ENCODE measurements at regions not wholly inside any gene's neighbourhood (a gene's known extent, or its start where the extent isn't known, plus 50 kb on each side); places are given as distances from the start of the nearest gene placed in this dataset.

DNA sequence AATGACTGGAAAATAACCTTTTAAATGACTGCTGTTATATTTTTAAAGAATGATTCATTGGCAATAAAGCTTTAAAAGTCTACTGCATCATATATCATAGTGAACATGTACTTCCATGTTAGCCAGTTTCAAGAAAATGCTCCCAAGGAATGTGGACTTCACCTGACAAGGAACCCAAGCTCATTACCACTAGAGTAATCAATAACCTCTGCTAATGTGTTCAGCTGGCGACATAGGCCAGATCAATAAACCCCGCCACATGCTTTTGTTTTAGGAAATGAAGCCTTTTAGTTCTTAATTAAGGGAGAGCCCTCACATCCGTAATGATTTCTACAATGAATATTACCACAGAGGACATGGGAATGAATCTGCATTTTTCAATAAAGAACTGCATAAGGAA is 1219.9 kb upstream of the CNTN5 start:
- no peak for FAIRE-seq

DNA sequence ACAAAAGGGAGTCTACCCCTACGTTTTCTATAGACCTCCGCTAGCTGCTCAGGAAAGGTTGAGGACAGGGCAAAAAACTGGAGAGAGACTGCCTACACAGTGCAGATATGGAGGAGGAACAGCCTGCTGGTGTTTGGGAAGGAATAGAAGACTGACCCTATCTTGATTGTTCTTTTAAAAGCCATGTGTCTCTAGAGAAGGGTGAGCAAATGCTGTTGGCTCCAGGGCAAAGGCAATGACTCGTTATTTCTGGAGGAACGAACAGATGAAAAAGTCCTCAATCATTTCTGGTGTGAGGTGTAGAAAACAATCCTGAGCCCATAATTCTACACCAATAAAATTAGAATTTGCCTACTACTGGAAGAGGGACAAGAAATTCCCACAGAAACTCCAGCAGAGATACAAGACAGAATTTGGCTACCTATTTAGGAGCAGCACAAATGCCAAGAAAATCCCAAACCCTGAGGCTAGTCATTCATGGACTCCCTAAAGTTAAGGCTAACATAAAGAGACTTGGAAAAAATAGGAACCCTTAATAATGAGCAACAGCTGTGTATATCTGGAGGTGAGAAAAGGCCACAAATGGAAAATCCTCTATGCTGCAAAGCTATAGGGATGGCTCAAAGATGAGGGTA is 1206.3 kb upstream of the CNTN5 start:
- no peak for FAIRE-seq

DNA sequence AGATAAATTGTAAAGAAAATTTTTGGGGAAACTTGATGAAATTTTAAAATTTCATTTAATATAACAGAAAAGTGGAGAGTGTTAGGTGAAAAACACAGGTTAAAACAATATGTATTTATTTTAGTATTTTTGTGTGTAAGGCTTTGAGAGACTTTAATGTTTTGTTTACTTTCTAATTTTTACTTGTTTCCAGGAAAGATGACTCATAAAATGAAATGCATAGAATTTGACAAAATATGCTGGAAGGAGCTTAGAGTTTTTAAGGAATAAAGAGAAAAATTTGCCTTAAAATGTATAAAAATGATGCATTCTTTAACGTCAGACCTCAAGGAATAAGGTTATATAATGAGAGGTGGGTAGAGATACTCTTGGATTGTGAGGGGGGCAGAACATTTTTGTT is 1205.1 kb upstream of the CNTN5 start:
- FAIRE-seq, result no peak

DNA sequence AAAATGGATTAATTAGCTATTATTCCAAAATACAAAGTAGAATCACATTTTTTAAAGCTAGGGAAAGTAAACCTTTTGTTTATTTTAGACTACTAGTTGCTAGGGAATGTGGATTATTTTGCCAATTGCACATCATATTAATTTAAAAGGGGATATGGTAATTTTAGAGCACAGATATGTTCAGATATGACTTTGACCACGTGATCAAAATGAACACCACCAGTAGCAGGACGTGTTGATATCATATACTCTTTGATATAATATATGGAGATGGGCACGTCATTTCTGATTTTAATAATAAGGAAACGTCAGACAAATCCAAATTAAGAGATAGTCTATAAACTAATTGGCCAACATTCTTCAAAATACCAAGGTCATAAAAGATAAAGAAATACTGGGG is 1188.3 kb upstream of the CNTN5 start:
- no peak for FAIRE-seq

DNA sequence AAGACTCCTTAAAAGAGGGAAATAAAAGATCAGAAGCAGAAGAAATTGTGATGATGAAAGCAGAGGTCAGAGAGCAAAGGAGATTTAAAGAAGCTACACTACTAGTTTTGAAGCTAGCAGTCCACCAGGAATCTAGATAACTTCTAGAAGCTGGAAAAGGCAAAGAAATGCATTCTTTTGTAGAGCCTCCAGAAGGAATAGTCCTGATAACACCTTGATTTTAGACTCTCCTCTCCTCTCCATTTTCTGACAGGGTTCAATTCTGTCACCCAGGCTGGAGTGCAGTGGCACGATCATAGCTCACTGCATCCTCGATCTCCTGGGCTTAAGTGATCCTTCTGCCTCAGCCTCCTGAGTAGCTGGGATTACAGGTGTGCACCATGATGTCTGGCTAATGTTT is 1187.3 kb upstream of the CNTN5 start:
- FAIRE-seq, result no peak

DNA sequence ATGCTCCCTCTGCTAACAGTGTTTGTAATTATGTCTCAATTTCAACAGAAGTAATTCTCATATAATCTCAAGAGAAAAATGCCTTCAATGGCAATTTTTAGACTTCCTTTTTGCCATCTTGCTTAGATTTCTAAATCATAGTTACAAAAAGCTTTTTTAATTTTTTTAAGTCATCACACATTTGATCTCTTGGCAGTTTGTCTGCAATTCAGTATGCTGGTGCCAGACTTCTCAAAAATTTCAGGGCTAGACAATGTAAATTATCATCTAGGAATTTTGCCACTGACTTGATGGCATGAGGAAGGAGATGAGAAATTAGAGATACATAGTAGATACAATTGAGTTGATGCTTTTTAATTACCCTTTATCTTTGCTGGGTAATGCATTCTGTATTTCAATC is 1176.7 kb upstream of the CNTN5 start:
- FAIRE-seq, result no peak

DNA sequence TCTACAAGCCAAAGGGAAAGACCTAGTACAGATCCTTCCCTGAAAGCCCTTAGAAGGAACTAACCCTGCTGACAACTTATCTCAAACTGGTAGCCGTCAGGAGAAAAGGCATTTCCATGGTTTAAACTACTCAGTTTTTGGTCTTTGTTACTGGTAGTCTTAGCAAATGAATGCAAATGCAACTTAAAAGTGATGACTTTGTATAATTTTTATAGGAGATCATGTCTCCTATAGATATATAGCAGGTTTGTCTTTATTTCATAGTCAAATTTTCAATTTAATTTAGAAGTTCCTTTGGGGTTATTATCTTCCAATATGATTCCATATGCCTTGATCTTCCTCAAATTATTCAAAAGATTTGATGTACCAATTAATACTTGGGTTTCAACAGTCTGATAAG is 1173.0 kb upstream of the CNTN5 start:
- FAIRE-seq, result no peak

DNA sequence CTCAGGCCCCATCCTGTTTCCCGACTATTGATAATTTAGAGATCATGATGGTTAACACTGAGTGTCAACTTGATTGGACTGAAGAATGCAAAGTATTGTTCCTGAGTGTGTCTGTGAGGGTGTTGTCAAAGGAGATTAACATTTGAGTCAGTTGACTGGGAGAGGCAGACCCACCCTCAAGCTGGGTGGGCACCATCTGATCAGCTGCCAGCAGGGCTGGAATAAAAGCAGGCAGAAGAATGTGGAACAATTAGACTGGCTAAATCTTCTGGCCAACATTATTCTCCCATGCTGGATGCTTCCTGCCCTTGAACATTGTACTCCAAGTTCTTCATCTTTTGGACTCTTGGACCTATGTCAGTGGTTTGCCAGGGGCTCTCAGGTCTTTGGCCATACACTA is 1170.0 kb upstream of the CNTN5 start:
- FAIRE-seq, result no peak

DNA sequence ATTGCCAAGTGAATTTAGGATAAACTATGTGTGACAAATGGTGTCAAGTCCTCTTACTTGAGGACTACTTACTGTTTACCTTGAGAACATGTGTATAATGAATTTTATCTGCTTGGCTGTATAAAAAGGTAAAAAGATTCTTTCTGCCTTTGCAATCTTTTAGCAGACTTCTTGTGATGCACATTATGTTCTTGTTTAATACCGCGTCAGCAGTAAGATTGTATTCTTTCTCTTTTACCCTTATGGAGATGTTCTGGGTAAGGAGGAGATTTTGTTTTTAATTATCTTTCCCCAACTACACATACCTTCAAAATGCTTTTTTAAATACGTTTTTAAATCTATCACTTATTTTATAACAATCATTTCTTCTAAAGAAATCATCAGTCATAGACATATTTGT is 1166.4 kb upstream of the CNTN5 start:
- FAIRE-seq, result no peak

DNA sequence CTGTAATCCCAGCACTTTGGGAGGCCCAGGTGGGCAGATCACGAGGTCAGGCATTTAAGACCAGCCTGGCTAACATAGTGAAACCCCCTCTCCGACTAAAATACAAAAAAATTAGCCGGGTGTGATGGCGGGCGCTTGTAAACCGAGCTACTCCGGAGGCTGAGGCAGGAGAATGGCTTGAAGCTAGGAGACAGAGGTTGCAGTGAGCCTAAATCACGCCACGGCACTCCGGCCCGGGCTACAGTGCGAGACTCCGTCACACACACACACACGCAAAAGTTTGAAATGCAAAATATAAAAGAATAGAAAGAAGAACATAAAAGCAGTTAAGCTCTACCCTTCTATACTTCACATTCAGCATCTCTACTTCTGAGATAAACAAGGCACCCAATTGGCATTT is 1165.9 kb upstream of the CNTN5 start:
- FAIRE-seq, result no peak

DNA sequence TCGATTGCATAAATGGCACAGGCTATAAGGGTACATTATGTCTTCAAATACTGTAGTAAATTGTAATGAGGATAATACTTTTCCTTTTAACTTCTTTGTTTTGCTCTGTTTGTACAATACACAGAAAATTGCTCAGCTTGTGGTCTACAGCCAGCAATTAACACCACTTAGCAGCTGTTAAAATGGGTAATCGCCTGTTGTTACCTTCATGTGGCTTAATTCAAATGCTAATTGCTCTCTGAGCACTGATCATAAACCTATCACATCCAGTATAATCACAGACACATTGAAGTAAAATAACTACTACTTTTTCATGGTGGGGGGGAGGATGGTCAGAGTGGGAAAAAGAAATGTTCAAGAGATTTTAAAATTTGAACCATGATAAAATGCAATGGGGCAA is 1164.1 kb upstream of the CNTN5 start:
- FAIRE-seq, result no peak

DNA sequence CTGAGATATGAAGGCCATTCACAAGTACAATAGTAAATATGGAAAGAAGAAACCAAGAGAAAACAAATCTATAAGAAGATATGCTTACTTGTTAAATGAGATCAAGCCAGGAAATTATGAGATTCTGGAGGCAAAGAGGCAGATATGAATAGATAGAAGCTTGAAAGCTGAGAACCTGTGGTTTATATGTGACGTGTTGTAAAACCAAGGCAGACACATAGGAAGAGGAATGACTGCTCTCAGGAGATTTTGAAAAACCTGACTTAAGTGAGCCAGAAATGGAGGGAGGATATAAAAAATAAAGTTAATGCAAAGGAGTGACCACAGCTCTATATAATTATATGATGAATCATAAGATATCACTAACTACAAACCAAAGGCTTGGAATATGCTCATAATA is 1160.5 kb upstream of the CNTN5 start:
- no peak for FAIRE-seq

DNA sequence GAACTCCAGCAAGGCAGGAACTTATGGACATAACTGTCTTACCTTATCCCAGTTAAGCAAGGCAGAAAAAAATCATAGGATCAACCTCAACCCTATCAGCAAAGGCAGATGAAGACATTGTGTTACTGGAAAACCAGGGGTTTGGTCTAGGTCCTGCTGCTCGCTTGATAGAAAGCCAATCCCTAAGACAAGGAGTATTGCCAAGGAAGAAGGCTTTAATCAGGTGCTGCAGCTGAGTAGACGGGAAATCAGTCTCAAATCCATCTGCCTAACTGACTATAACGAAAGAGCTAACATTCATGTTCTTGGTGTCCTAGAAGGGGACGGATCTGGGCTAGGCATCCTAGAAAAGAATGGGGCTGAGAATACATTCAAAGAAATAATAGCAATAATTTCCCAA is 1158.7 kb upstream of the CNTN5 start:
- no peak for FAIRE-seq

DNA sequence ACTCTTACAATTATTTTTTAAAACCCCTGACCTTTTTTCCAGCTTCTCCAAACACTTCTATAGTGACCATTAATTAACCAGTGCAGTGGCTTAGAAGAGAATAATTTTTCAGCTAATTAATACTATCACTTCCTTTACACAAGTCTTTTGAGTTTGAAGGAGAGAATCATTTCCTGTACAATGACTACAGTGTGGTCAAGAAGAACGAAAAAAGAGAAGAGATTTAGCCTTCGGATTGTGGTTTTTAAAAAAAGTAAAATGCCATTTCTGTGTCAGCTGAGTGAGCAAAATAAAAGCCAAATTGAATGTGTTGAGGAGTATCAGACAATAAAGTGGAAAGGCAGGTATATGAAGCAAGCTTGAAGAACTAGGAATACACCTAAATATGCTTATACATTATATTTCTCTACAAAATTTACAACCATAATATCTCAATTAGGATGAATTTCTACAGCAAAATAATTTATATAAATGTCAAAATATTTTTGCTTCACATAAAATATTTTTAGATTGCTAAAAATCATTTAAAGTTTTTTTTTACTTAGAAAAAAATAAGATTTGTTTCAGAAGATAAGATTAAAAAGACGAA is 1155.2 kb upstream of the CNTN5 start:
- no peak for FAIRE-seq

DNA sequence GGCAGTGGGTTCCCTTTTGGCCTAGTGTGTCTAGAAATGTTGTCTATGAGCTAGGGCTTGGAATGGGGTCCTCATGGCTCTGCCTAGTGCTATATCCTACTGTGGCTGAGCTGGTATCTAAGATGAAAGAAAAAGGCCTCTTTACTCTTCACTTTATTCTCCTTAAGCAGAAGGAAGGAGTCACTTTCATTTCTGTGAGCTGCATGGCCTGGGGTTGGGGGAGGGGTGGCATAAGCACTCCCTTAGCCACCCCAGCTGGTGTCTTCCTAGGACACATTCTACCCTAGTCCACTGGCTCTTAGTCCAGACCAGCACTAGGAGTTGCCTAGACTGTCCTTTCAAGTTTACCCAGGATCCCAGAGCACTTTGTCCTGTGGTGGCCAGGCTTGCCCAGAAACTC is 1148.9 kb upstream of the CNTN5 start:
- no peak for FAIRE-seq

DNA sequence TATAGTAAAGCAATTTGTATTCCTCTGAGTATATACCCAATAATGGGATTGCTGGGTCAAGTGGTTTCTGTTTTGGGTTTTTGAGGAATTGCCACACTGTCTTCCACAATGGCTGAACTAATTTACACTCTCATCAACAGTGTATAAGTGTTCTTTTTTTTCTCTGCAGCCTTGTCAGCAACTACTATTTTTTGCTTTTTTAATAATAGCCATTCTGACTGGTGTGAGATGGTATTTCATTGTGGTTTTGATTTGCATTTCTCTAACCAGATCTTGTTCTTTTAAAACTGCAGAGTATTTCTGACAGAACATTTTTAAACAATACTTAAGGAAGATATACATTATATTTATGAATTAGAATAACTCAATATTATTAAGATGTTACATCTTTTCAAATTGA is 1140.5 kb upstream of the CNTN5 start:
- no peak for FAIRE-seq

DNA sequence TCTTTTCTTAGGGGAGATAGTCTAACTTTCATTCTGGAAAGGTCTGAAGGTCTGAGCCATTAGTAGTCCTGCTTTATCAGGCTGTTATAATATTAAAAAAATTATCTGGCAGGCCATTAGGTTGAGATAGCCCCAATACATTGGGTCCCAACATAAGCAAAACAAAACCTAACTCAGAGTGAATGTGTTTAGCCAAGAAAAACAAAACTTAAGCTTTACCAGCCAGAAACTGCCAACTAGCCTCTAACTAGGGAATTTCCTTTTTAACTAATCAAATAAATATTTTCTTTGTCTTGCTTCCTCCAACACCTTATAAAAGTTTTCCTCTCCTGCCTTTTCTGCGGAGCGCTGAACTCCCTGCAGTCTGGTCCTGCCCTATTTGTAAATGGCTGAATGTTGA is 1137.7 kb upstream of the CNTN5 start:
- FAIRE-seq, result no peak

DNA sequence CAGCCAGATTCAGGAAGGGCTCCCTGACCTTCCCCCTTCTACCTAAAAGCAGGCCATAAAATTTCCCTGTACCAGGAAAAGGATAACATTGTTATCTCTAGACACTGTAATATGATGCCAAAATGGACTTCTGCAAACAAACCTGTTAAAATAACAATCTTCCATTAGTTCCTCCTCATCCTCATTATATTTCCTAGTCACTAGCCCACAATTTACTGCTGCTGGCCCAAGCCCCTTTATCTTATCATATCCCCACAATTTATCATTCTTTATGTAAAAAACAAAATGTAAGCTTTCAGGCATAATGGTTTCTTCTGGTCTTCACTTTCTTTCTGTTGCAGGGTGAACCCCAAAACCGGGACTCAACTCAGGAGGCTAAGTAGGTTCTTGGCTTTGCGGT is 1132.1 kb upstream of the CNTN5 start:
- FAIRE-seq, result no peak

DNA sequence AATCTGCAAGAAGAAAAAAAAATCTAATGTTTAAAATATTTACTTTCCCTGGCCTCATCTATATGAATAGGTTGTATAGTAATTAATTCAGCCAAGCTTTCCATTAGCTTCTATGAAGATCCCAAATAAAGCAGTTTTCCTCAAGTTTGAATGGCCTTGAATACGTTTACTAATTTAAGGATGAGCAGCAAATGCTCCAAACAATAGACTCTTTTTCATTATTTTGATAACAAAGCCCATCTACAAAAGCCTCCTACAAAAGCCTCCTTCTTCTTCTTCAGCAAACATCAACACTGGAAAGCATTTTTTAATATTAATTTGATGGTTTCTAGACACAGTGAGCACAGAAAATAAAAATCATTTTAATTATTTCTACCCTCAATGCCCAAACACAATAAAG is 1130.3 kb upstream of the CNTN5 start:
- no peak for FAIRE-seq

DNA sequence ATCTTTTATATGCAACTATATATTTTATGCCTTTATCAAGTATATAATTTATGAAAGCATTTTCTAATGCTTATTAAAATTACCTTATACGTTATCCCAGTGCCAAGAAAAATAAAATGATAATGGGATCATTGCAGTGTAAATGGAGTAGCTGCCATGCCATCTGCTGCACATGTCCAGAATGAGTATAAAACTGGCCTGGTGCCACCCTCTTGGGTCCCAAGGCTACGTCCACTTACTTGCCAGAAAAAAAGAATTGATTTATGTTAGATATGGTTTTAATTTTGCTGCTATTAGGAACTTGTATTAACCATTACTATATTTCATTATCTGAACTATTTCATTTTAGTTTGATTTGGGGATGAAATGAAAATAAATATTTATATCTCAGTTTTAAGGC is 1127.1 kb upstream of the CNTN5 start:
- FAIRE-seq, result no peak

DNA sequence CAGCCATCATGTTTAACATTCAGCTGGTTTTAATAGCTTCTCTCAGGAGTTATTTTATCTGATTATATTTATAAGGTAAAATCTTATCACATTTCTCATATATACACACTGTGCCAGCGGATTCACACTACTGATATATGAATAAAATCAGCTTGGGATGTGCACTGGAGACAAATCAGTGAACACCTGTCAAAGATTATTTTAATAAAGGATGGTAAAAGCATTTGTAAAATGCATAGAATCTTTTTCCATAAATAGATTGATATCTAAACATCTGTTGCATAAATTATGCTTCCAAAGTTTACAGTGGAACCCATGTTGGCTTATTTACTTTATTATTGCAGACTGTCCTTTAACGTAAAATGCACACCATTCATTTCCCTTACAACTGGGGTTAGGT is 1125.8 kb upstream of the CNTN5 start:
- no peak for FAIRE-seq

DNA sequence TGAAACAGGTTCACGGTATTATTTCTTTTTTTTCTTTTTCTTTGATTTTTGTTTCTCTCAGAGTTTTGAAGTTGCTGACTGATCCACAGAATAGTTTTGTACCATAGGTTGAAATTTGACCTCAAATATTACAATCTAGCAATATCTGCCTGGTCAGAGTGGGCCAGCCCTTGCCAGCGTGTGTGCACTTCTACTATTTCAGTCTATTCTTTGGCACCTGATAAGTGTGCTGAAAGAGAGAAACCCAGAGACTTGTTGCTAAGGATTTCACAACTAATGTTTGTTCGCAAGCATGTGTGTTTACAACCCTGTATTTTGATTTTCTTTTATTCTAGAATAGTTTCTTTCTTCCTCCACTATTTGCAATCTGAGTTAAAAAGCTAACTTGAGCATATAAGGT is 1125.2 kb upstream of the CNTN5 start:
- no peak for FAIRE-seq

DNA sequence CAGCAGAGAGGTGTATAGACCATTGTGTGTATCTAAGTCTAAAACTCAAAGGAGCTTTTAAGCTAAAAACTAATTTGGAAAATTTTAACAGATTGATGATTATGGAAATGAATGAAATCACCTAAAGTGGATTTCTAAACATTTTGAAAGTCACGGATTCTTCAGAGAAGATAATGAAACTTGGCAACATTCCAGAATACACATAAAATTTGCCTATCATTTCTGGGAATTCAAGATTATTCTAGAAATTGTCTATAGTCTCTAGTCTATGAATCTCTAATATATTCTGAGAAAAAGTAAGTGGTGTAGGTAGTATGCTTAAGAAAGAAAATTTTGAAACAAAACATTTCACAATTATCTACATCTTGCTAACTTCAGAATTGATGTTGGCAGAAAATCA is 1117.9 kb upstream of the CNTN5 start:
- no peak for FAIRE-seq

DNA sequence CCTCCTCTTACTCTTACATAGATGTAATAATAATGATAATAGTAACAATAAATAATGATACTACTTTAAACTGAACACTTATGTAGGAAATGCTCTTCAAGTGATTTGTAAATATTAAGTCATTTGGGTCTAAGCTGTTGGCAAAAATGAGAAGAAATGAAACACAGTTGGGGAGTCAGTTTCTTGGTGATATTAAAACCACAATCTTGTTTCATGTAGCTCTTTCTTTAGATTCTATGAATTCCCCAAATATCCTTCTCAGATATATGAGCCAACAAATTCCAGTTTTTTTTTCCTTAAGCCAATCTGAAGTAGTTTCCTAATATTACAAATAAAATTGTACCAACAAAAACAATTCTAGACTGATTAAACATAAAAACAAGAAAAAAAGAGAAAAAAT is 1115.6 kb upstream of the CNTN5 start:
- no peak for FAIRE-seq

DNA sequence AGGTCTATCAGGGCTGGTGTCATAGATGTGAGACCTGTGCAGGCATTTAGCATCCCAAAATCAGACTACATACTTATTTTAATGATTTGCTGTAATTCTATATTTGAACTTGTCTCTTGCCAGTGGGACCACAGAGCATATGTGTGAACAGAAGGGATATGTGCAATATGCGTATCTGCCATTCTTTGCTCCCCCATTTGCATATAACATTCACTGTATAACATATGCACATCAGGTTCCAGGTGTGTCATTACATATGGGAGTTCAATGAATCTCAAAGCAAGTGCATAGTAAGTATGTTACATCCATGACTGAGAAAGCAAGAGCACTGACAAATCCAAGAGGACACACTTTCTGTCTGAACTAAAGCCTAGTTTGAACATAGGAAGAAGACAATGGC is 1115.1 kb upstream of the CNTN5 start:
- no peak for FAIRE-seq
